Adrenal gland (tissue), 9 donors: ENCODE measurements at regions not wholly inside any gene's neighbourhood (a gene's known extent, or its start where the extent isn't known, plus 50 kb on each side); places are given as distances from the start of the nearest gene placed in this dataset.
"Not testable (repeated sequence)": the region's sequence is repeated elsewhere in the genome, so short reads cannot be mapped to it uniquely, and the experiment has no call there.

Experiments
- DNase-seq, 7 donors: peaks; one replicate each; pipeline ENCODE4 v3.0.0-alpha.2; 2019 to 2020
- H3K27ac ChIP-seq, 5 donors: fragments of 200-600 bp; sonication (generic) in 4 of 5; 1 replicate in 3 of 5; 2 replicates in 2 of 5; pipeline versions ENCODE4 v1.5.1 to v1.8.0; 2016 to 2020; ENCODE audit warnings: mild to moderate bottlenecking in 1 of 5
- H3K27me3 ChIP-seq: fragments of 200-600 bp; 2 replicates; pipeline ENCODE4 v1.8.0; 2021
- H3K36me3 ChIP-seq, 2 donors: fragments of 200-600 bp; replicated peaks in 1 of 2; 1 replicate in 1 of 2; 2 replicates in 1 of 2; pipeline versions ENCODE4 v1.5.1 to v1.8.0; 2018 to 2022
- H3K4me1 ChIP-seq, 2 donors: fragments of 200-600 bp; replicated peaks in 1 of 2; 1 replicate in 1 of 2; 2 replicates in 1 of 2; pipeline versions ENCODE4 v1.5.1 to v1.8.0; 2018 to 2021
- H3K4me3 ChIP-seq, 4 donors: fragments of 200-600 bp; sonication (generic) in 3 of 4; one replicate each; pipeline ENCODE4 v1.5.1; 2016 to 2018
- H3K9me3 ChIP-seq, 3 donors: fragments of 200-600 bp; sonication (generic) in 1 of 3; replicated peaks in 1 of 3; 1 replicate in 2 of 3; 2 replicates in 1 of 3; pipeline versions ENCODE4 v1.5.1 to v1.8.0; 2016 to 2021
- POLR2A ChIP-seq, 2 donors: fragments of 450-650 bp; IDR thresholded peaks; one replicate each; pipeline ENCODE4 v1.6.1; 2017; ENCODE audit warnings: antibody characterized with exemption in 2 of 2, mild to moderate bottlenecking in 2 of 2, moderate library complexity in 1 of 2
- WGBS, 4 donors: extraction: QIAGEN DNeasy Blood & Tissue Kit in 2 of 4; methylation state at CpG; one replicate each; pipeline versions ENCODE4 v1.1.5 to v1.1.7; 2013 to 2017; 5-methylcytosine and 5-hydroxymethylcytosine counted together
- intact Hi-C, 2 donors: fragments of 100-400 bp; cut with DNase I; formaldehyde crosslinking; loops; one replicate each; pipeline versions ENCODE4 v1.14.1 to v1.15.0; 2022 to 2023
- TF ChIP-seq, protein P1 (sequence below), 6 experiments: fragments of 450-650 bp in 4 of 6; fragments of 200-600 bp in 2 of 6; sonication (generic) in 1 of 6; IDR thresholded peaks; 1 replicate in 5 of 6; 2 replicates in 1 of 6; pipeline versions ENCODE4 v1.5.1 to v1.8.0; 2016 to 2021; ENCODE audit warnings: antibody characterized with exemption in 6 of 6, mild to moderate bottlenecking in 2 of 6, moderate library complexity in 1 of 6
- donor health status: healthy with polysubstance abuse.
- donor health status: Bipolar disorder and iron deficiency.
- donor health status: DM: yes; HTN: yes; CAD: no.
- donor health status: DM: no; HTN: no; CAD: no.
- donor health status: DM: no; HTN: no; CAD: no.

- H3K4me1 ChIP-seq: no peaks in the 10 kb centered on the region
- no peaks in the 10 kb centered on the region for H3K36me3 ChIP-seq
- no peak overlapping the region for H3K27ac ChIP-seq
- DNase-seq: no peak
- TF ChIP-seq POLR2A (IDR thresholded peaks at IDR 0.05): no peak
- TF ChIP-seq, protein P1, sequence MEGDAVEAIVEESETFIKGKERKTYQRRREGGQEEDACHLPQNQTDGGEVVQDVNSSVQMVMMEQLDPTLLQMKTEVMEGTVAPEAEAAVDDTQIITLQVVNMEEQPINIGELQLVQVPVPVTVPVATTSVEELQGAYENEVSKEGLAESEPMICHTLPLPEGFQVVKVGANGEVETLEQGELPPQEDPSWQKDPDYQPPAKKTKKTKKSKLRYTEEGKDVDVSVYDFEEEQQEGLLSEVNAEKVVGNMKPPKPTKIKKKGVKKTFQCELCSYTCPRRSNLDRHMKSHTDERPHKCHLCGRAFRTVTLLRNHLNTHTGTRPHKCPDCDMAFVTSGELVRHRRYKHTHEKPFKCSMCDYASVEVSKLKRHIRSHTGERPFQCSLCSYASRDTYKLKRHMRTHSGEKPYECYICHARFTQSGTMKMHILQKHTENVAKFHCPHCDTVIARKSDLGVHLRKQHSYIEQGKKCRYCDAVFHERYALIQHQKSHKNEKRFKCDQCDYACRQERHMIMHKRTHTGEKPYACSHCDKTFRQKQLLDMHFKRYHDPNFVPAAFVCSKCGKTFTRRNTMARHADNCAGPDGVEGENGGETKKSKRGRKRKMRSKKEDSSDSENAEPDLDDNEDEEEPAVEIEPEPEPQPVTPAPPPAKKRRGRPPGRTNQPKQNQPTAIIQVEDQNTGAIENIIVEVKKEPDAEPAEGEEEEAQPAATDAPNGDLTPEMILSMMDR (IDR thresholded peaks at IDR 0.05): no peak
- no peaks in the 10 kb centered on the region for H3K9me3 ChIP-seq
- H3K4me3 ChIP-seq: no peak overlapping the region
- no peaks in the 10 kb centered on the region for H3K27me3 ChIP-seq
- intact Hi-C loops: no loop called here
Measured at GRCh38 chr13:76823969-76824368, 62.2 kb downstream of the KCTD12 start.

GRCh38 chr13:76822698-76823267, 63.4 kb downstream of the KCTD12 start:
- Histone ChIP-seq H3K4me3 (no peak overlapping the region), H3K36me3 (no peaks in the 10 kb centered on the region), H3K4me1 (no peaks in the 10 kb centered on the region), H3K27ac (no peak overlapping the region), H3K9me3 (no peaks in the 10 kb centered on the region), H3K27me3 (no peaks in the 10 kb centered on the region)
- DNase-seq: no peak
- 58 to 66% (median 60%) methylated on average over 2 of the region's 2 CpGs for WGBS, 4 donors
- no peak for TF ChIP-seq POLR2A (IDR thresholded peaks at IDR 0.05)
- TF ChIP-seq, protein P1 (IDR thresholded peaks at IDR 0.05): peak in 5 of 6 experiments; percentile 4 to 43 (median 39)
- intact Hi-C loops: no loop called here

DNA sequence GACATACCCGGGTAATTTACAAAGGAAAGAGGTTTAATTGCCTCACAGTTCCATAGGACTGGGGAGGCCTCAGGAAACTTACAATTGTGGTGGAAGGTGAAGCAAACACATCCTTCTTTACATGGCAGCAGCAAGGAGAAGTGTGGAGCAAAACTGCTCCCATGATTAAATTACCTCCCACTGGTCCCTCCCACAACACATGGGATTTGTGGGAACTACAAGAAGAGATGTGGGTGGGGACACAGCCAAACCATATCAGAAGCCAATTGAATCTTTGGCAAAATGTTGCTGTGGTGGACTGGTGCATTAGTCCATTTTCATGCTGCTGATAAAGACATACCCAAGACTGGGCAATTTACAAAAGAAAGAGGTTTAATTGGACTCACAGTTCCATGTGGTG, 65.0 kb downstream of the KCTD12 start:
- H3K9me3 ChIP-seq, H3K4me1 ChIP-seq, H3K4me3 ChIP-seq, DNase-seq, H3K27ac ChIP-seq, intact Hi-C loops, H3K27me3 ChIP-seq, H3K36me3 ChIP-seq: not testable (repeated sequence)
- WGBS, 4 donors: 45 to 70% (median 68%) methylated on average over 1 of the region's 1 CpG

DNA sequence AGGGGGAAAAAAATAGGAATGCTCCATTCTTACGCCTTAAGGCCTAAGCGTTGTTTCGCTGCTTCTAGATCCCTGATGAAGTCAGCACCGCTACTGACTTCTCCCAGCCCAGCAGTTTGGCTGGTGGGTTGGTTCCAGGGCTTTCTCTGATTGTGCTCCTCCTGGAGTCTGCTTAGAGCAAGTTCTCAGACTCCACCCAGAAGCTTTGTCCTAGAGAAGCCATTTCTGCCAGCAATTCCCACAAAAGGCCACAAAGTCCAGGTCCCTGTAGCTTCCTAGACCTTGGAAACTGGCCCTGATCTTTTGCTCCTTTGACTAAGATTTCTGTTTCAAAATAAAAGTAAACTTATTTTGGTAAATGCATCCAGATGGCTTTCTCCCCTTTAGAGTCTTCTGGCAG, 65.4 kb downstream of the KCTD12 start:
- intact Hi-C loops: no loop called here
- no peaks in the 10 kb centered on the region for H3K9me3 ChIP-seq
- H3K4me3 ChIP-seq: no peak overlapping the region
- TF ChIP-seq, protein P1 (IDR thresholded peaks at IDR 0.05): no peak
- TF ChIP-seq POLR2A (IDR thresholded peaks at IDR 0.05): no peak
- no peak overlapping the region for H3K27ac ChIP-seq
- H3K27me3 ChIP-seq: no peaks in the 10 kb centered on the region
- no peaks in the 10 kb centered on the region for H3K4me1 ChIP-seq
- peak in 4 of 7 donors; percentile 10 to 59 (median 36) for DNase-seq
- 82 to 93% (median 88%) methylated on average over 4 of the region's 4 CpGs for WGBS, 4 donors
- H3K36me3 ChIP-seq: no peaks in the 10 kb centered on the region

GRCh38 chr13:76816394-76816793, 69.8 kb downstream of the KCTD12 start:
- Histone ChIP-seq H3K4me3 (no peak overlapping the region), H3K27ac (no peak overlapping the region), H3K9me3 (no peaks in the 10 kb centered on the region), H3K27me3 (no peaks in the 10 kb centered on the region), H3K36me3 (no peaks in the 10 kb centered on the region), H3K4me1 (peaks cover 0 to 6% of the 10 kb centered on the region in 2 donors)
- TF ChIP-seq POLR2A (IDR thresholded peaks at IDR 0.05): no peak
- TF ChIP-seq, protein P1 (IDR thresholded peaks at IDR 0.05): no peak
- intact Hi-C loops: no loop called here
- whole genome bisulfite sequencing, 4 donors: 74 to 80% (median 78%) methylated on average over 5 of the region's 5 CpGs
- DNase-seq: no peak
